Chondrocyte (in vitro differentiated cells): ENCODE measurements at regions not wholly inside any gene's neighbourhood (a gene's known extent, or its start where the extent isn't known, plus 50 kb on each side); places are given as distances from the start of the nearest gene placed in this dataset.

Source experiments
- DNase-seq: peaks from one replicate; pipeline ENCODE4 v3.0.0; 2021; ENCODE audit warnings: mixed read lengths, low spot score
- H3K27ac Mint-ChIP-seq: one replicate; pipeline ENCODE4 v1.8.0; 2021; ENCODE audit warnings: mild to moderate bottlenecking, moderate library complexity, mixed read lengths; ENCODE audit not compliant: unreplicated experiment
- H3K27me3 Mint-ChIP-seq: 2 replicates; pipeline ENCODE4 v1.8.0; 2021; ENCODE audit warnings: low read depth, mixed read lengths
- H3K36me3 Mint-ChIP-seq: 2 replicates; pipeline ENCODE4 v1.8.0; 2021; ENCODE audit warnings: low read depth, mixed read lengths
- H3K4me1 Mint-ChIP-seq: 2 replicates; pipeline ENCODE4 v1.8.0; 2021; ENCODE audit warnings: low read depth, mild to moderate bottlenecking, mixed read lengths
- H3K4me3 Mint-ChIP-seq: one replicate; pipeline ENCODE4 v1.8.0; 2021; ENCODE audit warnings: mild to moderate bottlenecking, moderate library complexity, mixed read lengths; ENCODE audit not compliant: unreplicated experiment
- H3K9me3 Mint-ChIP-seq: 2 replicates; pipeline ENCODE4 v1.8.0; 2021; ENCODE audit warnings: low read depth, mixed read lengths
- TF ChIP-seq, protein P1 (sequence below): fragments of 200-600 bp; sonication (generic); IDR thresholded peaks from 2 replicates; pipeline ENCODE4 v1.5.0; 2021; ENCODE audit warnings: antibody characterized with exemption, mild to moderate bottlenecking, moderate library complexity

DNA sequence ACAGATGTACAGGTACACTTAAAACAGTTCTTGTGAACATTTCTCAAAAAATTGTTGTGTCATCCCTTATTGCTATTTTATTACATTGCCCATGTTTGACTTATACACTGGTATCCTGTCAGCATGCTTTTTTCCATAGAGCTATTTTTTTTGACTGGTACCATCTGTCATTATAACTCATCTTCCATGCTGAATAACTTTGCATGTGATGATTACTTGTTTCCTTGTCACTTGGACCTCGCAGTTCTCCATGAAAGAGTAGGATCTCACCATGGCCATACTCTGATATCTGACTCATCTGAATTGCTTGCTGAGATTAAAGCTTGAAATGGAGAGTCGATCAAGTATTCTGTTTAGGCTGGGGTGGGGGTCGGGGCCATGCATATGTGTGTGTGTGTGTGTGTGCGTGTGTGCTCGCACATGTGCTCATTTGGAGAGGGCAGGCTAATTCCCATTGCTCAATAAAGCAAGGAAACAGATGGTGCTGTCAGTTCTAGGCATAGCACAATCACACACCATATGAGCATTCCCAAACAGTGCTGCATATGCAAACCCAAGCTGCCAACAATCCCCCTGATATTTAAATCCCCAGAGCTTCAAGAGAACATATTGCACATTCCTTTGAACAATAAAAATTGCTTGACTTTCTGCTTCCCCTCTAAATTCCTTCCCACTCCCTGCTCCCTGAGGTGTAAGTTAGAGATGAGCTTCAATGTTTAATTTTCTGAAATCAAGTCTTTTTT is 62.9 kb downstream of the NHLRC3 start:
- no peaks in the 10 kb centered on the region for H3K9me3 Mint-ChIP-seq
- H3K27ac Mint-ChIP-seq = no peak overlapping the region
- TF ChIP-seq, protein P1, sequence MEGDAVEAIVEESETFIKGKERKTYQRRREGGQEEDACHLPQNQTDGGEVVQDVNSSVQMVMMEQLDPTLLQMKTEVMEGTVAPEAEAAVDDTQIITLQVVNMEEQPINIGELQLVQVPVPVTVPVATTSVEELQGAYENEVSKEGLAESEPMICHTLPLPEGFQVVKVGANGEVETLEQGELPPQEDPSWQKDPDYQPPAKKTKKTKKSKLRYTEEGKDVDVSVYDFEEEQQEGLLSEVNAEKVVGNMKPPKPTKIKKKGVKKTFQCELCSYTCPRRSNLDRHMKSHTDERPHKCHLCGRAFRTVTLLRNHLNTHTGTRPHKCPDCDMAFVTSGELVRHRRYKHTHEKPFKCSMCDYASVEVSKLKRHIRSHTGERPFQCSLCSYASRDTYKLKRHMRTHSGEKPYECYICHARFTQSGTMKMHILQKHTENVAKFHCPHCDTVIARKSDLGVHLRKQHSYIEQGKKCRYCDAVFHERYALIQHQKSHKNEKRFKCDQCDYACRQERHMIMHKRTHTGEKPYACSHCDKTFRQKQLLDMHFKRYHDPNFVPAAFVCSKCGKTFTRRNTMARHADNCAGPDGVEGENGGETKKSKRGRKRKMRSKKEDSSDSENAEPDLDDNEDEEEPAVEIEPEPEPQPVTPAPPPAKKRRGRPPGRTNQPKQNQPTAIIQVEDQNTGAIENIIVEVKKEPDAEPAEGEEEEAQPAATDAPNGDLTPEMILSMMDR = no peak
- H3K4me3 Mint-ChIP-seq = no peak overlapping the region
- no peaks in the 10 kb centered on the region for H3K4me1 Mint-ChIP-seq
- no peaks in the 10 kb centered on the region for H3K36me3 Mint-ChIP-seq
- DNase-seq = no peak
- H3K27me3 Mint-ChIP-seq = no peaks in the 10 kb centered on the region

DNA sequence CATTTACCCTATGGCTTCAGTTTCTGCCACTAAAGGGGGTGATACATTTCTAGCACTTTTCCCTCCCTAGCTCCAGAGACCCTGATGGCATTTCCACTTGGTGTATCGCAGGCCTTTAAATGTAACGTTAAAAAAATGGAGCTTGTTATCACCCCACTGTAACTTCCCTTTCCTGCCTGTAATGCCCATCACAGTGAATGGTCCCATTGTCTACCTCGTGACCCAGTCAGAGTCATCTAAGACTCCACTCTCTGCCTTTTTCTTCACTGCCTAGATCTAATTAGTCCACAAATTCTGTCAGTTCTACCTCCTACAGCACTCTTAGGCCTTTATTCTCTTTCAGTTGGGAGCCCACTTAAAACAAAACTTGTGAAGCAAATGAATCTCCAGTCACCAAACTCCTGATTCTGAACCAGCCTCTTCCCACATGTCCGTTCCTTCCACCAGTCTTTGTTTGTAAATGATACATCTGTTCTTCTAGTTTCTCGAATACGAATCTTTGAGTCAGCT is 64.8 kb downstream of the NHLRC3 start:
- Mint-ChIP-seq H3K36me3 (no peaks in the 10 kb centered on the region), H3K27ac (no peak overlapping the region), H3K4me3 (no peak overlapping the region), H3K4me1 (no peaks in the 10 kb centered on the region), H3K27me3 (peaks cover 4% of the 10 kb centered on the region), H3K9me3 (no peaks in the 10 kb centered on the region)
- TF ChIP-seq, protein P1 = no peak
- no peak for DNase-seq

GRCh38 chr13:39105110-39105509 is 66.9 kb downstream of the NHLRC3 start:
- DNase-seq = no peak
- no peaks in the 10 kb centered on the region for H3K4me1 Mint-ChIP-seq
- H3K9me3 Mint-ChIP-seq = no peaks in the 10 kb centered on the region
- H3K27ac Mint-ChIP-seq = no peak overlapping the region
- peaks cover 14% of the 10 kb centered on the region for H3K27me3 Mint-ChIP-seq
- no peaks in the 10 kb centered on the region for H3K36me3 Mint-ChIP-seq
- H3K4me3 Mint-ChIP-seq = no peak overlapping the region
- TF ChIP-seq, protein P1 = no peak

DNA sequence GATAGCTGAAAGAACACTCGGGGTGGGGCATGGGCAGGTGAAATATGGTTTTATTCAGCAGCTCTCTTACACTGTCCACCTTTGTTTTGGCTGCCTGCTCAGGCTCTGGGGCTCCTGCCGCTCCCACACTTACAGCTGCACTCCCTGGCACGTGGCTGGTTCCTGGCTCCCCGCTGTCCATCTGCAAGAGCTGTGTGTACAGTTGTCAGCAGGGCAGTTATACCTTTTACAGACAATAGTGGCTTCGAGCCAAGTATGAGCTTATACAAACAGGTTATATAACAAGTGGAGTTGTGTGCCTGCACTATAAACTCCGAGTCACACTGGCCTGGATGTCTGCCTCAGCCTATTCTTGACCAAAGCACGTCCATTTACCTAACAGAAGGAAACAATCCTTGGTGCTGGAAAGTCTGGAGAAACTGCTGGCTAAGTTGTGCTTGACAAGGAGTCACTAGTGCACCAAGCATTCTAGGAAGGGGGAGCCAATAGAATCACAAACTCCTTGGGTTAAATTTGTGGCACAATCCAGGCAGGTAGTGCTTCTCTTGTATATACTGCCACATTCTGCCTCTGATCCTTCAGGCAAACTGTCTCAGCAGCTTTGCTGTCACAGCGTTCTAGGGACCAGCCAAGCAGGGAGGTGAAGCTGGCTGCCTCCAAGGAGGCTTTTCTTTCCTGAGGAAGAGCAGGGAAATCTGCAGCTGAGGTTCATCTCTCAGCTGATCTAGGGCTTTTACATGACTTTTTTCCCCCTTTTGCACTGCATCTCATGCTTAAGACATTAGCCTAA is 68.2 kb downstream of the NHLRC3 start:
- TF ChIP-seq, protein P1 = no peak
- Mint-ChIP-seq H3K9me3 (no peaks in the 10 kb centered on the region), H3K4me1 (no peaks in the 10 kb centered on the region), H3K36me3 (no peaks in the 10 kb centered on the region), H3K4me3 (no peak overlapping the region), H3K27ac (no peak overlapping the region), H3K27me3 (peaks cover 19% of the 10 kb centered on the region)
- no peak for DNase-seq

DNA sequence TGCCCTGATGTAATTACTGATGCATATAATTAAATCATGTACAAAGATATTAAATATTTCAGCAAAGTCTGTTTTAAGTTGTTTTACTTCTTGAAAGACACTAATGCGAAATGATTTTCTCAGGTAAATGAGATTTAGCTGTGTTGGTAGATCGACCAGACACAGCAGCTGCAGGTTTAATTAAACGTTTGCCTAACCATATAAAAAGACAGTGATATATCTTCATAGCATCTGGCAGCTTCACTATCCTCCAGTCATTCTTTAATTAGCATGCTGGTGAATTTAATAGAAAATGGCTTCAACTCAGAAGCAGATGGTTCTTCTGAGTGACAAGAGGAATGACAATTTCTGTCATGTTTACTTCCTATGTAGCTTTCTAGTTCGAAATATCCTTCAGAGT is 69.3 kb downstream of the NHLRC3 start:
- Mint-ChIP-seq H3K27ac (no peak overlapping the region), H3K4me3 (no peak overlapping the region), H3K27me3 (peaks cover 20% of the 10 kb centered on the region), H3K9me3 (peaks cover under 1% of the 10 kb centered on the region), H3K4me1 (no peaks in the 10 kb centered on the region), H3K36me3 (no peaks in the 10 kb centered on the region)
- TF ChIP-seq, protein P1 = no peak
- no peak for DNase-seq
